ENCODE measurements at regions not wholly inside any gene's neighbourhood (a gene's known extent, or its start where the extent isn't known, plus 50 kb on each side); places are given as distances from the start of the nearest gene placed in this dataset.

- no peak for TF ChIP-seq CTCF (CRISPR knock-in tag; IDR thresholded peaks at IDR 0.05)
- TF ChIP-seq SMARCE1 (IDR thresholded peaks at IDR 0.05; ENCODE audit: borderline replicate concordance): no peak
- no peak for TF ChIP-seq ZFP36 (IDR thresholded peaks at IDR 0.05; ENCODE audit: borderline replicate concordance, low read depth, low read length, partially characterized antibody)
Measured at GRCh38 chrX:117610049-117610448, 506.6 kb downstream of the KLHL13 start.

All from HepG2 (cell line).